ENCODE measurements at regions not wholly inside any gene's neighbourhood (a gene's known extent, or its start where the extent isn't known, plus 50 kb on each side); places are given as distances from the start of the nearest gene placed in this dataset.
"Not testable (repeated sequence)": the region's sequence is repeated elsewhere in the genome, so short reads cannot be mapped to it uniquely, and the experiment has no call there.

- DNase-seq, result no peak
These were observed 275.5 kb upstream of the TMEM132C start for GRCh38 chr12:127991485-127991884.

GRCh38 chr12:127998988-127999387, 268.0 kb upstream of the TMEM132C start:
- DNase-seq, result no peak

- DNase-seq, result no peak
These were observed 262.5 kb upstream of the TMEM132C start for GRCh38 chr12:128004383-128004938.

- no peak for DNase-seq
These were observed 259.7 kb upstream of the TMEM132C start for GRCh38 chr12:128007250-128007649.

GRCh38 chr12:128008341-128008740, 258.6 kb upstream of the TMEM132C start:
- DNase-seq, result no peak

GRCh38 chr12:128009108-128009507, 257.9 kb upstream of the TMEM132C start:
- DNase-seq, result no peak

- DNase-seq, result no peak
These were observed 254.9 kb upstream of the TMEM132C start for GRCh38 chr12:128012110-128012509.

GRCh38 chr12:128015276-128015675, 251.7 kb upstream of the TMEM132C start:
- no peak for DNase-seq

- DNase-seq, result no peak
These were observed 248.9 kb upstream of the TMEM132C start for GRCh38 chr12:128018067-128018466.

GRCh38 chr12:128019996-128020544, 246.9 kb upstream of the TMEM132C start:
- no peak for DNase-seq

- no peak for DNase-seq
These were observed 245.4 kb upstream of the TMEM132C start for GRCh38 chr12:128021561-128021960.

- no peak for DNase-seq
These were observed 241.3 kb upstream of the TMEM132C start for GRCh38 chr12:128025589-128026245.

GRCh38 chr12:128026696-128027574, 240.0 kb upstream of the TMEM132C start:
- no peak for DNase-seq

GRCh38 chr12:128033473-128033872, 233.5 kb upstream of the TMEM132C start:
- no peak for DNase-seq

GRCh38 chr12:128040971-128041370, 226.0 kb upstream of the TMEM132C start:
- no peak for DNase-seq

GRCh38 chr12:128042283-128042682, 224.7 kb upstream of the TMEM132C start:
- DNase-seq, result not testable (repeated sequence)

- DNase-seq, result no peak
These were observed 224.1 kb upstream of the TMEM132C start for GRCh38 chr12:128042825-128043224.

- DNase-seq, result no peak
These were observed 223.7 kb upstream of the TMEM132C start for GRCh38 chr12:128043317-128043716.

GRCh38 chr12:128047266-128048060, 219.5 kb upstream of the TMEM132C start:
- no peak for DNase-seq

- no peak for DNase-seq
These were observed 214.6 kb upstream of the TMEM132C start for GRCh38 chr12:128052331-128052730.

GRCh38 chr12:128052777-128053176, 214.2 kb upstream of the TMEM132C start:
- no peak for DNase-seq

GRCh38 chr12:128055567-128055966, 211.4 kb upstream of the TMEM132C start:
- DNase-seq, result no peak

All from CD4-positive, alpha-beta T cell treated with Interleukin-4 for 1 hour (primary cell).